ENCODE measurements at regions not wholly inside any gene's neighbourhood (a gene's known extent, or its start where the extent isn't known, plus 50 kb on each side); places are given as distances from the start of the nearest gene placed in this dataset.

GRCh38 chr16:85246473-85246872, 134.2 kb upstream of the CIBAR2 start:
- TF ChIP-seq POLR2A (IDR thresholded peaks at IDR 0.05) (no peak), CTCF (IDR thresholded peaks at IDR 0.05) (no peak)
- H3K4me3 ChIP-seq (ENCODE audit: low read depth, poor library complexity, severe bottlenecking), result no peak overlapping the region
- DNase-seq (ENCODE audit: low spot score in 2 of 2), result no peak
- intact Hi-C loops (cut with DNase I; ENCODE audit: low total_unique reads), result loop anchor here (10.0 kb wide), 1 partner anchor 122 kb away; no protein-coding TSS in a partner anchor
- WGBS, 2 donors, result 21 to 39% methylated on average over 8 of the region's 8 CpGs

- TF ChIP-seq CTCF (IDR thresholded peaks at IDR 0.05) (no peak), POLR2A (IDR thresholded peaks at IDR 0.05) (no peak)
- WGBS, 2 donors, result 75 to 83% methylated on average over 8 of the region's 8 CpGs
- H3K4me3 ChIP-seq (ENCODE audit: low read depth, poor library complexity, severe bottlenecking), result no peak overlapping the region
- intact Hi-C loops (cut with DNase I; ENCODE audit: low total_unique reads), result loop anchor here (10.0 kb wide), 1 partner anchor 122 kb away; no protein-coding TSS in a partner anchor
- no peak for DNase-seq (ENCODE audit: low spot score in 2 of 2)
These were observed 134.7 kb upstream of the CIBAR2 start for GRCh38 chr16:85246973-85247372.

- intact Hi-C loops (cut with DNase I; ENCODE audit: low total_unique reads), result loop anchor here (10.0 kb wide), 1 partner anchor 124 kb away; no protein-coding TSS in a partner anchor
- 87 to 91% methylated on average over 5 of the region's 5 CpGs for whole genome bisulfite sequencing, 2 donors
- H3K4me3 ChIP-seq (ENCODE audit: low read depth, poor library complexity, severe bottlenecking), result no peak overlapping the region
- DNase-seq (ENCODE audit: low spot score in 2 of 2), result no peak
- TF ChIP-seq CTCF (IDR thresholded peaks at IDR 0.05), result no peak
- TF ChIP-seq POLR2A (IDR thresholded peaks at IDR 0.05), result no peak
These were observed 136.1 kb upstream of the CIBAR2 start for GRCh38 chr16:85248342-85248741.

GRCh38 chr16:85248857-85249256, 136.6 kb upstream of the CIBAR2 start:
- intact Hi-C loops (cut with DNase I; ENCODE audit: low total_unique reads), result loop anchor here (10.0 kb wide), 1 partner anchor 124 kb away; no protein-coding TSS in a partner anchor
- no peak for DNase-seq (ENCODE audit: low spot score in 2 of 2)
- H3K4me3 ChIP-seq (ENCODE audit: low read depth, poor library complexity, severe bottlenecking), result no peak overlapping the region
- WGBS, 2 donors, result 91 to 100% methylated on average over 4 to 7 of the region's 7 CpGs
- no peak for TF ChIP-seq POLR2A (IDR thresholded peaks at IDR 0.05)

- intact Hi-C loops (cut with DNase I; ENCODE audit: low total_unique reads), result loop anchor here (10.0 kb wide), 1 partner anchor 125 kb away; no protein-coding TSS in a partner anchor
- no peak overlapping the region for H3K4me3 ChIP-seq (ENCODE audit: low read depth, poor library complexity, severe bottlenecking)
- 81 to 88% methylated on average over 10 to 17 of the region's 31 CpGs for WGBS, 2 donors
- no peak for DNase-seq (ENCODE audit: low spot score in 2 of 2)
- TF ChIP-seq POLR2A (IDR thresholded peaks at IDR 0.05), result no peak
- TF ChIP-seq CTCF (IDR thresholded peaks at IDR 0.05), result no peak
These were observed 137.3 kb upstream of the CIBAR2 start for GRCh38 chr16:85249418-85250146.

- 58 to 77% methylated on average over 12 to 13 of the region's 13 CpGs for WGBS, 2 donors
- intact Hi-C loops (cut with DNase I; ENCODE audit: low total_unique reads), result no loop called here
- no peak for DNase-seq (ENCODE audit: low spot score in 2 of 2)
- TF ChIP-seq POLR2A (IDR thresholded peaks at IDR 0.05) (no peak), CTCF (IDR thresholded peaks at IDR 0.05) (no peak)
- no peak overlapping the region for H3K4me3 ChIP-seq (ENCODE audit: low read depth, poor library complexity, severe bottlenecking)
These were observed 137.8 kb upstream of the CIBAR2 start for GRCh38 chr16:85250147-85250463.

All from lower leg skin (tissue), 4 donors.